Right lung (tissue), 2 donors: ENCODE measurements at regions not wholly inside any gene's neighbourhood (a gene's known extent, or its start where the extent isn't known, plus 50 kb on each side); places are given as distances from the start of the nearest gene placed in this dataset.
"Not testable (repeated sequence)": the region's sequence is repeated elsewhere in the genome, so short reads cannot be mapped to it uniquely, and the experiment has no call there.

Experiments
- DNase-seq, 2 donors: peaks; one replicate each; pipeline ENCODE4 v3.0.0-alpha.2; 2013

GRCh38 chr13:54593504-54593903, 1564.9 kb downstream of the OLFM4 start:
- DNase-seq: no peak

- no peak for DNase-seq
Observed at GRCh38 chr13:54597540-54598088, 1569.0 kb downstream of the OLFM4 start.

GRCh38 chr13:54599413-54599812, 1570.8 kb downstream of the OLFM4 start:
- no peak for DNase-seq

GRCh38 chr13:54606944-54607343, 1578.3 kb downstream of the OLFM4 start:
- DNase-seq: no peak

- DNase-seq: no peak
Observed at GRCh38 chr13:54607421-54607820, 1578.8 kb downstream of the OLFM4 start.

- no peak for DNase-seq
Observed at GRCh38 chr13:54611390-54611789, 1582.8 kb downstream of the OLFM4 start.

GRCh38 chr13:54614726-54615125, 1586.1 kb downstream of the OLFM4 start:
- DNase-seq: no peak

GRCh38 chr13:54626504-54626903, 1597.9 kb downstream of the OLFM4 start:
- DNase-seq: not testable (repeated sequence)

GRCh38 chr13:54627646-54628372, 1599.2 kb downstream of the OLFM4 start:
- no peak for DNase-seq

- no peak for DNase-seq
Observed at GRCh38 chr13:54628383-54628782, 1599.8 kb downstream of the OLFM4 start.

- no peak for DNase-seq
Observed at GRCh38 chr13:54633456-54633855, 1604.8 kb downstream of the OLFM4 start.

GRCh38 chr13:54636231-54636630, 1607.6 kb downstream of the OLFM4 start:
- DNase-seq: no peak

GRCh38 chr13:54637366-54637765, 1608.8 kb downstream of the OLFM4 start:
- peak; percentile 10 to 12 for DNase-seq

GRCh38 chr13:54640719-54641118, 1612.1 kb downstream of the OLFM4 start:
- DNase-seq: no peak

- no peak for DNase-seq
Observed at GRCh38 chr13:54643863-54644262, 1615.2 kb downstream of the OLFM4 start.

- no peak for DNase-seq
Observed at GRCh38 chr13:54647275-54647674, 1618.7 kb downstream of the OLFM4 start.

GRCh38 chr13:54657588-54657987, 1629.0 kb downstream of the OLFM4 start:
- DNase-seq: no peak

GRCh38 chr13:54658771-54659170, 1630.2 kb downstream of the OLFM4 start:
- DNase-seq: no peak

- DNase-seq: no peak
Observed at GRCh38 chr13:54660277-54660676, 1631.7 kb downstream of the OLFM4 start.

GRCh38 chr13:54676526-54677113, 1648.0 kb downstream of the OLFM4 start:
- DNase-seq: no peak

GRCh38 chr13:54682184-54682583, 1653.6 kb downstream of the OLFM4 start:
- DNase-seq: no peak

GRCh38 chr13:54687173-54687572, 1658.6 kb downstream of the OLFM4 start:
- no peak for DNase-seq

- DNase-seq: no peak
Observed at GRCh38 chr13:54699831-54700230, 1671.2 kb downstream of the OLFM4 start.
